Stimulated activated CD4-positive, alpha-beta T cell treated with anti-CD3 and anti-CD28 coated beads, Interleukin-15, amount 100 ng/mL, for 1 hour (primary cell): ENCODE measurements at regions not wholly inside any gene's neighbourhood (a gene's known extent, or its start where the extent isn't known, plus 50 kb on each side); places are given as distances from the start of the nearest gene placed in this dataset.

Source experiments
- DNase-seq, 2 donors: peaks; one replicate each; pipeline ENCODE4 v3.0.0-alpha.2; 2020; ENCODE audit warnings: low read depth in 1 of 2, low spot score in 1 of 2

GRCh38 chr17:56737421-56738161 is 96.1 kb downstream of the C17orf67 start:
- no peak for DNase-seq

GRCh38 chr17:56739376-56739775 is 94.3 kb downstream of the C17orf67 start:
- no peak for DNase-seq

GRCh38 chr17:56739776-56740175 is 93.9 kb downstream of the C17orf67 start:
- DNase-seq = no peak

- no peak for DNase-seq
These were observed 93.2 kb downstream of the C17orf67 start for GRCh38 chr17:56740481-56740880.
